B cell (primary cell): ENCODE measurements at regions not wholly inside any gene's neighbourhood (a gene's known extent, or its start where the extent isn't known, plus 50 kb on each side); places are given as distances from the start of the nearest gene placed in this dataset.

Experiments
- ATAC-seq: fragments of 200-7000 bp; cut with Tn5 transposase; one replicate; pipeline ENCODE4 v1.10.0; 2021; ENCODE audit warnings: low read depth, mild to moderate bottlenecking, moderate number of reproducible peaks, moderate library complexity
- CTCF ChIA-PET: fragments of 350-600 bp; sonication (Branson Sonifier 250); formaldehyde crosslinking; loops from one replicate; lab custom pipeline; 2021; ENCODE audit warnings: antibody characterized with exemption, inconsistent platforms; lab: Charles Lee
- POLR2A ChIA-PET: fragments of 350-600 bp; sonication (Branson Sonifier 250); formaldehyde crosslinking; loops from one replicate; lab custom pipeline; 2021; ENCODE audit warnings: antibody characterized with exemption; lab: Charles Lee
- DNase-seq: peaks from one replicate; pipeline ENCODE4 v3.0.0; 2013
- H2AFZ ChIP-seq: 2 replicates; pipeline ENCODE4 v1.6.1; 2012; ENCODE audit warnings: mild to moderate bottlenecking, low read depth, low read length; ENCODE audit not compliant: insufficient read depth, poor library complexity, severe bottlenecking
- H3K27ac ChIP-seq, 2 donors: 1 replicate in 1 of 2; 2 replicates in 1 of 2; pipeline ENCODE4 v1.5.1; 2012 to 2013; ENCODE audit warnings: low read length in 2 of 2, mild to moderate bottlenecking in 2 of 2, moderate library complexity in 1 of 2
- H3K27me3 ChIP-seq, 4 experiments: fragments of 200-600 bp in 1 of 4; sonication (generic) in 1 of 4; replicated peaks in 1 of 4; 1 replicate in 2 of 4; 2 replicates in 2 of 4; pipeline versions ENCODE4 v1.6.1 to v1.7.0; 2013 to 2016; ENCODE audit warnings: low read length in 3 of 4, mild to moderate bottlenecking in 2 of 4, mixed read lengths in 1 of 4, moderate library complexity in 1 of 4; ENCODE audit not compliant: insufficient read depth in 4 of 4, control insufficient read depth in 3 of 4; ENCODE audit errors: control extremely low read depth in 1 of 4
- H3K36me3 ChIP-seq, 2 experiments: replicated peaks in 1 of 2; 1 replicate in 1 of 2; 2 replicates in 1 of 2; pipeline versions ENCODE4 v1.6.1 to v1.7.1; 2013; ENCODE audit warnings: low read length in 1 of 2; ENCODE audit not compliant: insufficient read depth in 2 of 2, control insufficient read depth in 1 of 2; ENCODE audit errors: control extremely low read depth in 1 of 2, extremely low read depth in 1 of 2
- H3K4me1 ChIP-seq, 2 donors: fragments of 200-600 bp in 1 of 2; sonication (generic) in 1 of 2; 1 replicate in 1 of 2; 2 replicates in 1 of 2; pipeline versions ENCODE4 v1.5.1 to v1.6.1; 2013 to 2017; ENCODE audit warnings: low read length in 2 of 2; ENCODE audit not compliant: control insufficient read depth in 2 of 2, insufficient read depth in 2 of 2
- H3K4me2 ChIP-seq: replicated peaks from 2 replicates; pipeline ENCODE3; 2012; ENCODE audit warnings: mild to moderate bottlenecking, low read depth, low read length; ENCODE audit not compliant: poor library complexity, severe bottlenecking
- H3K4me3 ChIP-seq, 5 experiments: fragments of 200-600 bp in 1 of 5; sonication (generic) in 1 of 5; 1 replicate in 3 of 5; 2 replicates in 2 of 5; pipeline versions ENCODE4 v1.5.1 to v1.7.0; 2011 to 2016; ENCODE audit warnings: low read length in 4 of 5, mild to moderate bottlenecking in 4 of 5, low read depth in 2 of 5, control low read depth in 1 of 5, moderate library complexity in 1 of 5; ENCODE audit not compliant: insufficient read depth in 1 of 5; ENCODE audit errors: control extremely low read depth in 1 of 5, extremely low read depth in 1 of 5
- H3K79me2 ChIP-seq: fragments of 200-600 bp; sonication (generic); one replicate; pipeline ENCODE4 v1.6.0; 2016; ENCODE audit warnings: low read length; ENCODE audit not compliant: control insufficient read depth, insufficient read depth
- H3K9ac ChIP-seq: fragments of 200-600 bp; sonication (generic); 2 replicates; pipeline ENCODE4 v1.6.1; 2017; ENCODE audit warnings: mild to moderate bottlenecking, low read length, moderate library complexity
- H3K9me3 ChIP-seq, 3 donors: one replicate each; pipeline versions ENCODE4 v1.6.1 to v1.7.1; 2013; ENCODE audit warnings: low read length in 2 of 3; ENCODE audit not compliant: control insufficient read depth in 2 of 3, insufficient read depth in 1 of 3; ENCODE audit errors: control extremely low read depth in 1 of 3
- H4K20me1 ChIP-seq: 2 replicates; pipeline ENCODE4 v1.6.0; 2012; ENCODE audit warnings: mild to moderate bottlenecking, low read length; ENCODE audit not compliant: insufficient read depth, control insufficient read depth, poor library complexity, severe bottlenecking
- H3K27ac Mint-ChIP-seq: one replicate; pipeline ENCODE4 v1.8.0; 2021; ENCODE audit warnings: mixed read lengths
- H3K27me3 Mint-ChIP-seq: one replicate; pipeline ENCODE4 v1.8.0; 2021; ENCODE audit warnings: mixed read lengths
- H3K4me1 Mint-ChIP-seq: one replicate; pipeline ENCODE4 v1.8.0; 2021; ENCODE audit warnings: mixed read lengths
- H3K4me3 Mint-ChIP-seq: one replicate; pipeline ENCODE4 v1.8.0; 2021; ENCODE audit warnings: mixed read lengths
- H3K9me3 Mint-ChIP-seq: one replicate; pipeline ENCODE4 v1.8.0; 2022; ENCODE audit warnings: mixed read lengths; ENCODE audit not compliant: insufficient read depth
- EZH2 ChIP-seq: IDR thresholded peaks from 2 replicates; pipeline ENCODE4 v1.6.1; 2012; ENCODE audit warnings: borderline replicate concordance, low read depth, mild to moderate bottlenecking, moderate library complexity, low read length; ENCODE audit not compliant: insufficient read depth, poor library complexity, severe bottlenecking
- WGBS: methylation state at CpG from one replicate; pipeline ENCODE4 v1.1.5; 2013; ENCODE audit warnings: missing lambda C conversion rate; ENCODE audit not compliant: insufficient coverage; 5-methylcytosine and 5-hydroxymethylcytosine counted together
- intact Hi-C: fragments of 100-400 bp; cut with micrococcal nuclease; formaldehyde crosslinking; loops from one replicate; pipeline ENCODE4 v1.10.0; 2022
- TF ChIP-seq, protein P1 (sequence below): fragments of 200-600 bp; IDR thresholded peaks from one replicate; pipeline ENCODE4 v1.8.0; 2022; ENCODE audit warnings: antibody characterized with exemption, mild to moderate bottlenecking

DNA sequence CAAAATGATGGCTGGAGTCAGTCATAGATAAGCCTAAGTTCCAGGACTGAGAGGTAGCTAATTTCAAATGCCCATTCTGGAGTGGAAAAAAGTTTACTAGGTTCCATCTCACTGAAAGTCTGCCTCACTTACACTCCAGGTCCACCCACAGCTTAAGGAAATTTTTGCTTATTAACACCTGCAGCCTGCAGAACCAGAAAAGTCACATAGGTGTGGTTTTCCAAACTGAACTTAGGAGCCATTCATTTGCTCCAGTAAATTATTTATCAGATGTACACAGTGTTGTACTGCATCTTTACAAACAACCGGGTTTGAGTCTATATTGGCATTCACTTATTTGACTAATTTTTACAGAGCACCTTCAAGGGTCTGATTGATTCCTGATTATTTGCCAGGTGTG lies 157.4 kb upstream of the ARID2 start:
- Histone ChIP-seq H3K9me3 (no peaks in the 10 kb centered on the region), H3K27ac (no peak overlapping the region), H3K9ac (no peak overlapping the region), H3K4me3 (no peak overlapping the region), H4K20me1 (no peaks in the 10 kb centered on the region), H3K79me2 (no peaks in the 10 kb centered on the region), H3K4me2 (no peak overlapping the region), H3K27me3 (no peaks in the 10 kb centered on the region), H3K4me1 (peaks cover 23 to 27% of the 10 kb centered on the region in 2 donors), H3K36me3 (no peaks in the 10 kb centered on the region), H2AFZ (no peak overlapping the region)
- H3K4me1 Mint-ChIP-seq, result peaks cover 26% of the 10 kb centered on the region
- no peak overlapping the region for H3K27ac Mint-ChIP-seq
- POLR2A ChIA-PET, result no interaction called here
- no CpG with 5 or more reads among the region's 1 CpG for WGBS
- peaks cover 1% of the 10 kb centered on the region for H3K27me3 Mint-ChIP-seq
- CTCF ChIA-PET, result interaction anchor here (0.6 to 1.4 kb wide), 3 partner anchors 25 to 174 kb away, joined by 3 to 4 read pairs (median 3); no protein-coding TSS in a partner anchor
- intact Hi-C loops, result no loop called here
- DNase-seq (no peak), ATAC-seq (no peak)
- no peak overlapping the region for H3K4me3 Mint-ChIP-seq
- H3K9me3 Mint-ChIP-seq, result no peaks in the 10 kb centered on the region
- TF ChIP-seq EZH2, result no peak

DNA sequence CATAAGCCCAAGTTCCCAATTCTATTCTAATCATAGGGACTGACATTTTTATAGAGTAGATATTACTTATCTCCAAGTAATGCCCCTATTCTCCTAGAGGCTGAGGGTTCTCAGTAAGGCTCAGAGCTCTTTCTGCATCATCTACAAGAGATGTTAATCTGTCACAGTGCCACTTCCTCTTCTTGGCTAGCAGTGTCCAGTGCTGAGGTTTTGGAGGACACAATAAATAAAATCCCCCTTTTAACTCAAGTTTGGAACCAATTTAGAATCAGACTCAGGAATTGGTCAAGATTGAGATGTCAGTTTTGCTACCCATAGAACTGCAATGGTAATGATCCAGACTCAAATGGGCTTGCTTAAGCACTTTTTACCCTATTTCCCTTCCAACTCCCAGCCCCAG lies 154.1 kb upstream of the ARID2 start:
- no peaks in the 10 kb centered on the region for H3K9me3 ChIP-seq
- H3K4me2 ChIP-seq, result peak overlapping the region; percentile 61
- peak overlapping the region; percentile 5 to 63 for H3K27ac ChIP-seq
- Mint-ChIP-seq H3K4me1 (peaks cover 38% of the 10 kb centered on the region), H3K4me3 (no peak overlapping the region), H3K27me3 (no peaks in the 10 kb centered on the region), H3K9me3 (no peaks in the 10 kb centered on the region), H3K27ac (peak overlapping the region; percentile 85)
- peak overlapping the region in 1 of 5 experiments; percentile 10 for H3K4me3 ChIP-seq
- no peaks in the 10 kb centered on the region for H3K36me3 ChIP-seq
- ATAC-seq (no peak), DNase-seq (peak; percentile 38)
- TF ChIP-seq, protein P1, sequence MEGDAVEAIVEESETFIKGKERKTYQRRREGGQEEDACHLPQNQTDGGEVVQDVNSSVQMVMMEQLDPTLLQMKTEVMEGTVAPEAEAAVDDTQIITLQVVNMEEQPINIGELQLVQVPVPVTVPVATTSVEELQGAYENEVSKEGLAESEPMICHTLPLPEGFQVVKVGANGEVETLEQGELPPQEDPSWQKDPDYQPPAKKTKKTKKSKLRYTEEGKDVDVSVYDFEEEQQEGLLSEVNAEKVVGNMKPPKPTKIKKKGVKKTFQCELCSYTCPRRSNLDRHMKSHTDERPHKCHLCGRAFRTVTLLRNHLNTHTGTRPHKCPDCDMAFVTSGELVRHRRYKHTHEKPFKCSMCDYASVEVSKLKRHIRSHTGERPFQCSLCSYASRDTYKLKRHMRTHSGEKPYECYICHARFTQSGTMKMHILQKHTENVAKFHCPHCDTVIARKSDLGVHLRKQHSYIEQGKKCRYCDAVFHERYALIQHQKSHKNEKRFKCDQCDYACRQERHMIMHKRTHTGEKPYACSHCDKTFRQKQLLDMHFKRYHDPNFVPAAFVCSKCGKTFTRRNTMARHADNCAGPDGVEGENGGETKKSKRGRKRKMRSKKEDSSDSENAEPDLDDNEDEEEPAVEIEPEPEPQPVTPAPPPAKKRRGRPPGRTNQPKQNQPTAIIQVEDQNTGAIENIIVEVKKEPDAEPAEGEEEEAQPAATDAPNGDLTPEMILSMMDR, result no peak
- no peak for TF ChIP-seq EZH2
- no peak overlapping the region for H2AFZ ChIP-seq
- intact Hi-C loops, result loop anchor here (5.0 kb wide), 2 partner anchors 92 to 417 kb away; partner anchors contain the start of gene SCAF11
- no peaks in the 10 kb centered on the region for H4K20me1 ChIP-seq
- H3K27me3 ChIP-seq, result no peaks in the 10 kb centered on the region
- H3K79me2 ChIP-seq, result no peaks in the 10 kb centered on the region
- no peak overlapping the region for H3K9ac ChIP-seq
- ChIA-PET CTCF (interaction anchor here (0.9 to 1.3 kb wide), 3 partner anchors 28 to 151 kb away, joined by 3 to 5 read pairs (median 3); no protein-coding TSS in a partner anchor), POLR2A (interaction anchor here (2.0 kb wide), 1 partner anchor 152 kb away, joined by 5 read pairs; no protein-coding TSS in a partner anchor)
- H3K4me1 ChIP-seq, result peaks cover 32 to 33% of the 10 kb centered on the region in 2 donors
